HCT116 (cell line): ENCODE measurements at regions not wholly inside any gene's neighbourhood (a gene's known extent, or its start where the extent isn't known, plus 50 kb on each side); places are given as distances from the start of the nearest gene placed in this dataset.

ENCODE experiments used
- ATAC-seq: fragments of 200-7000 bp; cut with Tn5 transposase; 2 replicates; pipeline ENCODE4 v1.9.1; 2020; ENCODE audit warnings: mild to moderate bottlenecking, moderate library complexity
- BruUV-seq: library from RNA; stranded (reverse); fragments of 400-500 nt; replicated peaks from 2 replicates; lab custom pipeline; 2021; lab: Mats Ljungman, UMichigan
- CTCF ChIA-PET: fragments of 300-600 bp; sonication (Branson Sonifier 250); formaldehyde crosslinking; loops from one replicate; lab custom pipeline; 2021; ENCODE audit warnings: antibody characterized with exemption; lab: Charles Lee
- POLR2A ChIA-PET: fragments of 300-600, 350-600 bp; sonication (Branson Sonifier 250); formaldehyde crosslinking; loops from one replicate; lab custom pipeline; 2021; ENCODE audit warnings: antibody characterized with exemption; lab: Charles Lee
- RAD21 ChIA-PET, 2 experiments: fragments of 300-600 bp; sonication (Branson Sonifier 250); formaldehyde crosslinking; loops; one replicate each; lab custom pipeline; 2023; ENCODE audit warnings: low total read pairs in 2 of 2; ENCODE audit not compliant: uncharacterized antibody in 2 of 2, unreplicated experiment in 2 of 2, low non-redundant PET in 1 of 2; lab: Charles Lee
- DNase-seq: peaks from one replicate; pipeline ENCODE4 v3.0.0-alpha.2; 2010; ENCODE audit warnings: low read depth, low spot score
- H2AFZ ChIP-seq: fragments of 200-600 bp; shearing (Covaris generic), sonication (generic); 2 replicates; pipeline ENCODE4 v1.6.1; 2017; ENCODE audit warnings: low read depth, mixed run types, mixed read lengths, antibody characterized with exemption, low read length; ENCODE audit not compliant: poor library complexity, severe bottlenecking
- H3K27ac ChIP-seq: 2 replicates; pipeline ENCODE4 v1.5.1; 2012; ENCODE audit warnings: low read depth, low read length
- H3K27me3 ChIP-seq: fragments of 200-600 bp; sonication (generic); 2 replicates; pipeline ENCODE4 v1.6.1; 2016; ENCODE audit warnings: mixed run types, low read length, mixed read lengths; ENCODE audit not compliant: insufficient read depth
- H3K36me3 ChIP-seq, 2 experiments: fragments of 200-500 bp in 1 of 2; fragments of 200-600 bp in 1 of 2; sonication (Bioruptor generic) in 1 of 2; sonication (generic) in 1 of 2; 2 replicates each; pipeline versions ENCODE4 v1.5.1 to v1.6.1; 2014 to 2016; ENCODE audit warnings: low read length in 2 of 2, inconsistent platforms in 1 of 2, mixed read lengths in 1 of 2, mixed run types in 1 of 2; ENCODE audit not compliant: insufficient read depth in 2 of 2, control insufficient read depth in 1 of 2
- H3K4me1 ChIP-seq, 2 experiments: fragments of 200-600 bp in 1 of 2; sonication (generic) in 1 of 2; 2 replicates each; pipeline versions ENCODE4 v1.5.1 to v1.6.1; 2012 to 2017; ENCODE audit warnings: low read length in 2 of 2, inconsistent platforms in 1 of 2, mild to moderate bottlenecking in 1 of 2, mixed read lengths in 1 of 2, mixed run types in 1 of 2, moderate library complexity in 1 of 2; ENCODE audit not compliant: insufficient read depth in 2 of 2, control insufficient read depth in 1 of 2
- H3K4me2 ChIP-seq: fragments of 200-600 bp; sonication (generic); 2 replicates; pipeline ENCODE4 v1.6.1; 2017; ENCODE audit warnings: mixed run types, low read length, mixed read lengths
- H3K4me3 ChIP-seq, 2 experiments: fragments of 200-600 bp in 1 of 2; sonication (generic) in 1 of 2; replicated peaks in 1 of 2; 2 replicates each; pipeline ENCODE4 v1.5.1; 2011 to 2016; ENCODE audit warnings: low read length in 2 of 2, control low read depth in 1 of 2, low read depth in 1 of 2, mild to moderate bottlenecking in 1 of 2, mixed read lengths in 1 of 2, mixed run types in 1 of 2
- H3K79me2 ChIP-seq: fragments of 200-600 bp; sonication (generic); 2 replicates; pipeline ENCODE4 v1.6.1; 2017; ENCODE audit warnings: mild to moderate bottlenecking, mixed run types, low read length, moderate library complexity, mixed read lengths; ENCODE audit not compliant: insufficient read depth
- H3K9ac ChIP-seq: fragments of 200-600 bp; sonication (generic); 2 replicates; pipeline ENCODE4 v1.6.1; 2016; ENCODE audit warnings: low read length, mixed read lengths
- H3K9me2 ChIP-seq: fragments of 200-600 bp; sonication (generic), shearing (Covaris generic); 2 replicates; pipeline ENCODE4 v1.6.1; 2017; ENCODE audit warnings: mixed run types, mild to moderate bottlenecking, moderate library complexity; ENCODE audit not compliant: insufficient read depth
- H3K9me3 ChIP-seq, 2 experiments: fragments of 200-500 bp in 1 of 2; fragments of 200-600 bp in 1 of 2; sonication (Bioruptor generic) in 1 of 2; sonication (generic) in 1 of 2; 2 replicates each; pipeline ENCODE4 v1.6.1; 2014 to 2017; ENCODE audit warnings: low read length in 2 of 2, mixed read lengths in 2 of 2, inconsistent platforms in 1 of 2, low read depth in 1 of 2, mild to moderate bottlenecking in 1 of 2, mixed run types in 1 of 2, moderate library complexity in 1 of 2; ENCODE audit not compliant: control insufficient read depth in 1 of 2, insufficient read depth in 1 of 2
- H4K20me1 ChIP-seq: fragments of 200-600 bp; sonication (generic), shearing (Covaris generic); 2 replicates; pipeline ENCODE4 v1.6.1; 2017; ENCODE audit warnings: mixed run types, mild to moderate bottlenecking, moderate library complexity; ENCODE audit not compliant: insufficient read depth
- CBX3 ChIP-seq: IDR thresholded peaks from 2 replicates; pipeline ENCODE4 v1.6.1; 2012; ENCODE audit warnings: low read depth
- ELF1 ChIP-seq: IDR thresholded peaks from 2 replicates; pipeline ENCODE4 v1.6.1; 2012; ENCODE audit warnings: low read depth, borderline replicate concordance
- EZH2 ChIP-seq: fragments of 200-600 bp; sonication (generic); IDR thresholded peaks from 2 replicates; pipeline ENCODE4 v1.6.1; 2017; ENCODE audit warnings: antibody characterized with exemption, mixed run types
- FOSL1 ChIP-seq: IDR thresholded peaks from 2 replicates; pipeline ENCODE4 v1.6.1; 2012; ENCODE audit warnings: low read depth
- MAX ChIP-seq: IDR thresholded peaks from 2 replicates; pipeline ENCODE4 v1.6.1; 2012
- RAD21 ChIP-seq: IDR thresholded peaks from 2 replicates; pipeline ENCODE4 v1.6.1; 2012; ENCODE audit warnings: low read depth, mild to moderate bottlenecking
- SIN3A ChIP-seq: IDR thresholded peaks from 2 replicates; pipeline ENCODE4 v1.6.1; 2012; ENCODE audit warnings: low read depth
- TCF7L2 ChIP-seq: IDR thresholded peaks from 2 replicates; pipeline ENCODE4 v1.7.0; 2011; ENCODE audit warnings: borderline replicate concordance, inconsistent platforms; ENCODE audit not compliant: insufficient read depth, insufficient read length; ENCODE audit errors: extremely low read depth
- YY1 ChIP-seq: IDR thresholded peaks from 2 replicates; pipeline ENCODE4 v1.6.1; 2011; ENCODE audit warnings: low read length, low read depth, moderate library complexity, mild to moderate bottlenecking; ENCODE audit not compliant: insufficient replicate concordance; ENCODE audit errors: extremely low read depth
- ZBTB33 ChIP-seq: IDR thresholded peaks from 2 replicates; pipeline ENCODE4 v1.6.1; 2011; ENCODE audit warnings: mild to moderate bottlenecking, low read length, moderate library complexity; ENCODE audit not compliant: insufficient replicate concordance; ENCODE audit errors: extremely low read depth
- ZFX ChIP-seq: fragments of 450-650 bp; IDR thresholded peaks from 2 replicates; pipeline ENCODE4 v1.6.1; 2017
- ZNF274 ChIP-seq: fragments of 200-500 bp; sonication (Bioruptor generic); IDR thresholded peaks from 2 replicates; pipeline ENCODE4 v1.6.1; 2014; ENCODE audit warnings: mild to moderate bottlenecking, low read depth, low read length, inconsistent platforms
- intact Hi-C: fragments of 100-400 bp; cut with micrococcal nuclease; formaldehyde crosslinking; loops from 2 replicates; pipeline ENCODE4 v1.10.0; 2022

GRCh38 chr20:51902933-51903332, 100.6 kb upstream of the SALL4 start (continued):
- no peak for TF ChIP-seq ELF1
- no peak for TF ChIP-seq ZBTB33
- no peak for TF ChIP-seq MAX
- TF ChIP-seq ZNF274: no peak
- TF ChIP-seq SIN3A: no peak
- TF ChIP-seq CBX3: no peak
- TF ChIP-seq ZFX: no peak
- TF ChIP-seq YY1: no peak
- TF ChIP-seq RAD21: no peak
- no peak for TF ChIP-seq TCF7L2
- no peak for TF ChIP-seq EZH2

- Histone ChIP-seq H4K20me1 (no peaks in the 10 kb centered on the region), H3K4me2 (no peak overlapping the region), H2AFZ (no peak overlapping the region), H3K27ac (no peak overlapping the region), H3K9me3 (no peaks in the 10 kb centered on the region), H3K4me3 (no peak overlapping the region), H3K4me1 (peaks cover 14 to 15% of the 10 kb centered on the region in 2 experiments; a peak in 3 of 4 replicates), H3K9me2 (no peaks in the 10 kb centered on the region), H3K36me3 (no peaks in the 10 kb centered on the region), H3K9ac (no peak overlapping the region)
- ATAC-seq (no peak), DNase-seq (no peak)
- intact Hi-C loops: no loop called here
- ChIA-PET POLR2A (interaction anchor here (0.5 kb wide), 1 partner anchor 8 kb away, joined by 6 read pairs; no protein-coding TSS in a partner anchor), RAD21 (no interaction called here), CTCF (no interaction called here)
- no peak for TF ChIP-seq YY1
- no peak for TF ChIP-seq FOSL1
- TF ChIP-seq, all 23 proteins: peak for 0
- Histone ChIP-seq H3K27me3 (no peaks in the 10 kb centered on the region), H3K79me2 (no peaks in the 10 kb centered on the region)
- no TSS peak for BruUV-seq
Observed at GRCh38 chr20:51900443-51900842, 98.1 kb upstream of the SALL4 start.
